ENCODE measurements at regions not wholly inside any gene's neighbourhood (a gene's known extent, or its start where the extent isn't known, plus 50 kb on each side); places are given as distances from the start of the nearest gene placed in this dataset.
"Not testable (repeated sequence)": the region's sequence is repeated elsewhere in the genome, so short reads cannot be mapped to it uniquely, and the experiment has no call there.

- WGBS (ENCODE audit: insufficient coverage), result 80% methylated on average over 1 of the region's 7 CpGs
- DNase-seq; H3K4me1 Mint-ChIP-seq; H3K4me1 ChIP-seq (ENCODE audit: control insufficient read depth in 1 of 2, insufficient read depth in 2 of 2, low read length in 2 of 2); H3K4me2 ChIP-seq (replicated peaks; ENCODE audit: extremely low read depth, low read length, poor library complexity, severe bottlenecking); H3K9me3 ChIP-seq (replicated peaks in 1 of 2; ENCODE audit: control insufficient read depth in 1 of 2, insufficient read depth in 1 of 2, low read length in 2 of 2); H3K27me3 Mint-ChIP-seq (ENCODE audit: low read depth in 3 of 3); H2AFZ ChIP-seq (ENCODE audit: insufficient read depth, low read depth, low read length, poor library complexity, severe bottlenecking); H3K9me3 Mint-ChIP-seq; H3K27ac ChIP-seq (ENCODE audit: low read depth in 1 of 2, low read length in 2 of 2); H4K20me1 ChIP-seq (ENCODE audit: insufficient read depth, low read length); H3K79me2 ChIP-seq (ENCODE audit: insufficient read depth, low read length); H3K27me3 ChIP-seq (ENCODE audit: control insufficient read depth in 2 of 2, insufficient read depth in 2 of 2, low read length in 2 of 2); intact Hi-C loops (cut with micrococcal nuclease); H3K4me3 ChIP-seq (replicated peaks in 1 of 3; ENCODE audit: low read depth in 2 of 3, low read length in 3 of 3); H3K9ac ChIP-seq (ENCODE audit: insufficient read depth, low read length, poor library complexity, severe bottlenecking); H3K4me3 Mint-ChIP-seq: not testable (repeated sequence)
- Mint-ChIP-seq H3K36me3 (peaks cover 32 to 61% of the 10 kb centered on the region in 2 donors), H3K27ac (peak overlapping the region in 6 of 7 donors; percentile 19 to 85 (median 64))
- H3K36me3 ChIP-seq (replicated peaks in 1 of 2; ENCODE audit: control insufficient read depth in 1 of 2, insufficient read depth in 2 of 2, low read length in 2 of 2), result peaks cover 7 to 17% of the 10 kb centered on the region in 2 donors
Measured at GRCh38 chr4:118630897-118631296, 54.3 kb upstream of the METTL14 start.

GRCh38 chr4:118631321-118632050 is 53.7 kb upstream of the METTL14 start:
- H3K9me3 ChIP-seq (replicated peaks in 1 of 2; ENCODE audit: control insufficient read depth in 1 of 2, insufficient read depth in 1 of 2, low read length in 2 of 2); H3K27me3 Mint-ChIP-seq (ENCODE audit: low read depth in 3 of 3); H3K4me3 Mint-ChIP-seq; H3K4me1 ChIP-seq (ENCODE audit: control insufficient read depth in 1 of 2, insufficient read depth in 2 of 2, low read length in 2 of 2); H3K4me3 ChIP-seq (replicated peaks in 1 of 3; ENCODE audit: low read depth in 2 of 3, low read length in 3 of 3); DNase-seq; H3K27me3 ChIP-seq (ENCODE audit: control insufficient read depth in 2 of 2, insufficient read depth in 2 of 2, low read length in 2 of 2); H3K9ac ChIP-seq (ENCODE audit: insufficient read depth, low read length, poor library complexity, severe bottlenecking); H3K4me2 ChIP-seq (replicated peaks; ENCODE audit: extremely low read depth, low read length, poor library complexity, severe bottlenecking); H3K27ac ChIP-seq (ENCODE audit: low read depth in 1 of 2, low read length in 2 of 2); H2AFZ ChIP-seq (ENCODE audit: insufficient read depth, low read depth, low read length, poor library complexity, severe bottlenecking); H3K9me3 Mint-ChIP-seq; H3K4me1 Mint-ChIP-seq; H4K20me1 ChIP-seq (ENCODE audit: insufficient read depth, low read length); H3K79me2 ChIP-seq (ENCODE audit: insufficient read depth, low read length); intact Hi-C loops (cut with micrococcal nuclease): not testable (repeated sequence)
- peaks cover 7 to 17% of the 10 kb centered on the region in 2 donors for H3K36me3 ChIP-seq (replicated peaks in 1 of 2; ENCODE audit: control insufficient read depth in 1 of 2, insufficient read depth in 2 of 2, low read length in 2 of 2)
- WGBS (ENCODE audit: insufficient coverage), result 95% methylated on average over 8 of the region's 11 CpGs
- H3K27ac Mint-ChIP-seq, result peak overlapping the region in 6 of 7 donors; percentile 19 to 85 (median 79)
- H3K36me3 Mint-ChIP-seq, result peaks cover 30 to 58% of the 10 kb centered on the region in 2 donors

GRCh38 chr4:118633476-118633875 is 51.7 kb upstream of the METTL14 start:
- H4K20me1 ChIP-seq (ENCODE audit: insufficient read depth, low read length); H3K27me3 ChIP-seq (ENCODE audit: control insufficient read depth in 2 of 2, insufficient read depth in 2 of 2, low read length in 2 of 2); H3K27ac ChIP-seq (ENCODE audit: low read depth in 1 of 2, low read length in 2 of 2); H3K4me3 Mint-ChIP-seq; H3K27me3 Mint-ChIP-seq (ENCODE audit: low read depth in 3 of 3); intact Hi-C loops (cut with micrococcal nuclease); H3K79me2 ChIP-seq (ENCODE audit: insufficient read depth, low read length); H3K9ac ChIP-seq (ENCODE audit: insufficient read depth, low read length, poor library complexity, severe bottlenecking); H3K4me3 ChIP-seq (replicated peaks in 1 of 3; ENCODE audit: low read depth in 2 of 3, low read length in 3 of 3); H3K4me1 Mint-ChIP-seq; H3K4me2 ChIP-seq (replicated peaks; ENCODE audit: extremely low read depth, low read length, poor library complexity, severe bottlenecking); H3K9me3 Mint-ChIP-seq; H3K9me3 ChIP-seq (replicated peaks in 1 of 2; ENCODE audit: control insufficient read depth in 1 of 2, insufficient read depth in 1 of 2, low read length in 2 of 2); H2AFZ ChIP-seq (ENCODE audit: insufficient read depth, low read depth, low read length, poor library complexity, severe bottlenecking); DNase-seq; H3K4me1 ChIP-seq (ENCODE audit: control insufficient read depth in 1 of 2, insufficient read depth in 2 of 2, low read length in 2 of 2): not testable (repeated sequence)
- peak overlapping the region in 1 of 7 donors; percentile 25 for H3K27ac Mint-ChIP-seq
- peaks cover 7 to 17% of the 10 kb centered on the region in 2 donors for H3K36me3 ChIP-seq (replicated peaks in 1 of 2; ENCODE audit: control insufficient read depth in 1 of 2, insufficient read depth in 2 of 2, low read length in 2 of 2)
- WGBS (ENCODE audit: insufficient coverage), result 96% methylated on average over 4 of the region's 22 CpGs
- H3K36me3 Mint-ChIP-seq, result peaks cover 30 to 55% of the 10 kb centered on the region in 2 donors

- 98% methylated on average over 18 of the region's 33 CpGs for WGBS (ENCODE audit: insufficient coverage)
- Mint-ChIP-seq H3K36me3 (peaks cover 24 to 49% of the 10 kb centered on the region in 2 donors), H3K27ac (peak overlapping the region in 1 of 7 donors; percentile 50)
- H3K4me3 Mint-ChIP-seq; H3K27ac ChIP-seq (ENCODE audit: low read depth in 1 of 2, low read length in 2 of 2); intact Hi-C loops (cut with micrococcal nuclease); H3K27me3 Mint-ChIP-seq (ENCODE audit: low read depth in 3 of 3); H3K4me1 Mint-ChIP-seq; H3K4me1 ChIP-seq (ENCODE audit: control insufficient read depth in 1 of 2, insufficient read depth in 2 of 2, low read length in 2 of 2); H3K9ac ChIP-seq (ENCODE audit: insufficient read depth, low read length, poor library complexity, severe bottlenecking); H3K9me3 Mint-ChIP-seq; H4K20me1 ChIP-seq (ENCODE audit: insufficient read depth, low read length); H3K4me3 ChIP-seq (replicated peaks in 1 of 3; ENCODE audit: low read depth in 2 of 3, low read length in 3 of 3); H3K27me3 ChIP-seq (ENCODE audit: control insufficient read depth in 2 of 2, insufficient read depth in 2 of 2, low read length in 2 of 2); H3K79me2 ChIP-seq (ENCODE audit: insufficient read depth, low read length); H3K4me2 ChIP-seq (replicated peaks; ENCODE audit: extremely low read depth, low read length, poor library complexity, severe bottlenecking); H3K9me3 ChIP-seq (replicated peaks in 1 of 2; ENCODE audit: control insufficient read depth in 1 of 2, insufficient read depth in 1 of 2, low read length in 2 of 2); H2AFZ ChIP-seq (ENCODE audit: insufficient read depth, low read depth, low read length, poor library complexity, severe bottlenecking); DNase-seq: not testable (repeated sequence)
- peaks cover 7 to 17% of the 10 kb centered on the region in 2 donors for H3K36me3 ChIP-seq (replicated peaks in 1 of 2; ENCODE audit: control insufficient read depth in 1 of 2, insufficient read depth in 2 of 2, low read length in 2 of 2)
Measured at GRCh38 chr4:118634126-118634875, 50.9 kb upstream of the METTL14 start.
